H1 (cell line): ENCODE measurements at regions not wholly inside any gene's neighbourhood (a gene's known extent, or its start where the extent isn't known, plus 50 kb on each side); places are given as distances from the start of the nearest gene placed in this dataset.

Experiments
- CTCF ChIA-PET: fragments of 300-600 bp; sonication (Branson Sonifier 250); formaldehyde crosslinking; loops from one replicate; lab custom pipeline; 2021; ENCODE audit not compliant: partially characterized antibody; lab: Charles Lee
- POLR2A ChIA-PET: fragments of 300-600 bp; sonication (Branson Sonifier 250); formaldehyde crosslinking; loops from one replicate; lab custom pipeline; 2021; ENCODE audit warnings: inconsistent platforms; ENCODE audit not compliant: partially characterized antibody; lab: Charles Lee
- DNase-seq, 2 experiments: peaks; one replicate each; pipeline versions ENCODE4 v3.0.0 to v3.0.0-alpha.2; 2010 to 2022; ENCODE audit warnings: low spot score in 2 of 2, low read depth in 1 of 2, mixed read lengths in 1 of 2
- FAIRE-seq: peaks from 2 replicates; lab custom pipeline; 2011; peaks lifted over from hg19 to GRCh38; lab: Jason Lieb, UNC
- H2AFZ ChIP-seq: 2 replicates; pipeline ENCODE4 v1.8.1; 2012; ENCODE audit warnings: low read length, inconsistent platforms
- H2AK5ac ChIP-seq: 2 replicates; pipeline ENCODE4 v1.6.1; 2013; ENCODE audit warnings: low read depth, low read length
- H2BK120ac ChIP-seq: replicated peaks from 2 replicates; pipeline ENCODE3; 2013; ENCODE audit warnings: low read depth, low read length, inconsistent platforms
- H2BK12ac ChIP-seq: 2 replicates; pipeline ENCODE4 v1.6.1; 2013; ENCODE audit warnings: low read depth, low read length
- H2BK15ac ChIP-seq: 2 replicates; pipeline ENCODE4 v1.6.1; 2013; ENCODE audit warnings: low read length
- H2BK20ac ChIP-seq: 2 replicates; pipeline ENCODE4 v1.6.1; 2013; ENCODE audit warnings: low read length
- H2BK5ac ChIP-seq: 2 replicates; pipeline ENCODE4 v1.6.1; 2013; ENCODE audit warnings: low read depth, low read length
- H3K14ac ChIP-seq: 2 replicates; pipeline ENCODE4 v1.6.1; 2013; ENCODE audit warnings: inconsistent platforms; ENCODE audit not compliant: insufficient read length
- H3K18ac ChIP-seq: 2 replicates; pipeline ENCODE4 v1.6.1; 2013; ENCODE audit warnings: low read length; ENCODE audit errors: extremely low read depth
- H3K23ac ChIP-seq: 2 replicates; pipeline ENCODE4 v1.6.1; 2013; ENCODE audit warnings: inconsistent platforms; ENCODE audit not compliant: insufficient read length
- H3K23me2 ChIP-seq: 2 replicates; pipeline ENCODE4 v1.6.1; 2013; ENCODE audit warnings: low read depth, low read length
- H3K27ac ChIP-seq: 2 replicates; pipeline ENCODE4 v1.6.1; 2011; ENCODE audit warnings: low read depth, low read length, inconsistent platforms
- H3K27me3 ChIP-seq, 4 experiments: replicated peaks in 1 of 4; 1 replicate in 1 of 4; 2 replicates in 3 of 4; pipeline versions ENCODE4 v1.6.1 to v1.8.1; 2011 to 2013; ENCODE audit warnings: low read length in 3 of 4, mild to moderate bottlenecking in 3 of 4, inconsistent platforms in 2 of 4, mixed read lengths in 2 of 4, moderate library complexity in 1 of 4; ENCODE audit not compliant: control insufficient read depth in 3 of 4, insufficient read depth in 3 of 4; ENCODE audit errors: extremely low read depth in 1 of 4
- H3K36me3 ChIP-seq, 4 experiments: 2 replicates each; pipeline versions ENCODE4 v1.6.1 to v1.8.1; 2011 to 2013; ENCODE audit warnings: mild to moderate bottlenecking in 4 of 4, low read length in 3 of 4, moderate library complexity in 2 of 4, control low read depth in 1 of 4, inconsistent platforms in 1 of 4; ENCODE audit not compliant: insufficient read depth in 4 of 4, control insufficient read depth in 2 of 4
- H3K4ac ChIP-seq: replicated peaks from 2 replicates; pipeline ENCODE3; 2013; ENCODE audit warnings: low read length, low read depth, mixed read lengths, inconsistent platforms; ENCODE audit not compliant: insufficient read length
- H3K4me1 ChIP-seq, 4 experiments: replicated peaks in 1 of 4; 1 replicate in 1 of 4; 2 replicates in 3 of 4; pipeline versions ENCODE4 v1.6.1 to v1.8.1; 2011 to 2013; ENCODE audit warnings: low read length in 3 of 4, inconsistent platforms in 2 of 4, mixed read lengths in 1 of 4; ENCODE audit not compliant: insufficient read depth in 4 of 4, control insufficient read depth in 3 of 4
- H3K4me2 ChIP-seq, 2 experiments: 2 replicates each; pipeline versions ENCODE4 v1.6.1 to v1.8.1; 2011 to 2013; ENCODE audit warnings: low read depth in 2 of 2, low read length in 2 of 2, control low read depth in 1 of 2, inconsistent platforms in 1 of 2, mild to moderate bottlenecking in 1 of 2; ENCODE audit not compliant: insufficient read depth in 1 of 2
- H3K4me3 ChIP-seq, 4 experiments: fragments of 200-600, 300-600 bp in 1 of 4; sonication (generic), shearing (Covaris generic), sonication (Bioruptor Twin) in 1 of 4; 2 replicates each; pipeline versions ENCODE4 v1.5.1 to v1.8.1; 2011 to 2016; ENCODE audit warnings: low read length in 4 of 4, low read depth in 3 of 4, control low read depth in 2 of 4, inconsistent platforms in 2 of 4, mild to moderate bottlenecking in 2 of 4, mixed read lengths in 1 of 4, moderate library complexity in 1 of 4; ENCODE audit not compliant: insufficient read depth in 2 of 4; ENCODE audit errors: extremely low read depth in 1 of 4
- H3K56ac ChIP-seq: replicated peaks from 2 replicates; pipeline ENCODE3; 2013; ENCODE audit warnings: low read depth, mild to moderate bottlenecking, mixed read lengths, low read length, inconsistent platforms; ENCODE audit not compliant: insufficient read length
- H3K79me1 ChIP-seq: 2 replicates; pipeline ENCODE4 v1.6.1; 2013; ENCODE audit warnings: low read depth, low read length, control low read depth
- H3K79me2 ChIP-seq, 2 experiments: 2 replicates each; pipeline versions ENCODE4 v1.6.1 to v1.8.1; 2012 to 2013; ENCODE audit warnings: low read length in 2 of 2, mild to moderate bottlenecking in 2 of 2, inconsistent platforms in 1 of 2; ENCODE audit not compliant: insufficient read depth in 2 of 2, control insufficient read depth in 1 of 2
- H3K9ac ChIP-seq, 4 experiments: replicated peaks in 1 of 4; 1 replicate in 1 of 4; 2 replicates in 3 of 4; pipeline versions ENCODE4 v1.6.1 to v1.8.1; 2011 to 2013; ENCODE audit warnings: low read depth in 3 of 4, low read length in 3 of 4, control low read depth in 2 of 4, mild to moderate bottlenecking in 2 of 4, moderate library complexity in 2 of 4, inconsistent platforms in 1 of 4; ENCODE audit errors: extremely low read depth in 1 of 4
- H3K9me3 ChIP-seq, 2 experiments: 2 replicates each; pipeline versions ENCODE4 v1.6.1 to v1.8.1; 2012 to 2013; ENCODE audit warnings: mild to moderate bottlenecking in 2 of 2, moderate library complexity in 2 of 2, control low read depth in 1 of 2, inconsistent platforms in 1 of 2, low read depth in 1 of 2, low read length in 1 of 2, mixed read lengths in 1 of 2; ENCODE audit not compliant: insufficient read depth in 2 of 2
- H4K20me1 ChIP-seq, 2 experiments: replicated peaks in 1 of 2; 2 replicates each; pipeline versions ENCODE3 to v1.8.1; 2011 to 2013; ENCODE audit warnings: inconsistent platforms in 2 of 2, low read length in 2 of 2, mild to moderate bottlenecking in 1 of 2; ENCODE audit not compliant: insufficient read depth in 2 of 2, control insufficient read depth in 1 of 2
- H4K5ac ChIP-seq: 2 replicates; pipeline ENCODE4 v1.6.1; 2013; ENCODE audit warnings: low read length, low read depth, mixed read lengths, inconsistent platforms; ENCODE audit not compliant: insufficient read length
- H4K8ac ChIP-seq: 2 replicates; pipeline ENCODE4 v1.8.0; 2013; ENCODE audit warnings: mild to moderate bottlenecking, moderate library complexity, low read length, inconsistent platforms; ENCODE audit not compliant: insufficient read depth; ENCODE audit errors: extremely low read depth
- H4K91ac ChIP-seq: replicated peaks from 2 replicates; pipeline ENCODE3; 2013; ENCODE audit warnings: low read length, mixed read lengths, inconsistent platforms; ENCODE audit not compliant: insufficient read length
- CBX5 ChIP-seq: fragments of 300-800, 300-1000 bp; sonication (generic); IDR thresholded peaks from 2 replicates; pipeline ENCODE4 v1.7.1; 2016; ENCODE audit warnings: antibody characterized with exemption, low read length, low read depth
- CEBPB ChIP-seq: IDR thresholded peaks from 2 replicates; pipeline ENCODE4 v1.6.1; 2012; ENCODE audit warnings: low read depth, low read length
- EGR1 ChIP-seq: IDR thresholded peaks from 2 replicates; pipeline ENCODE4 v1.6.1; 2011; ENCODE audit warnings: low read depth, low read length, borderline replicate concordance
- EZH2 ChIP-seq: fragments of 200-600 bp; sonication (generic); IDR thresholded peaks from 2 replicates; pipeline ENCODE4 v1.7.1; 2012; ENCODE audit warnings: low read depth, mild to moderate bottlenecking, moderate library complexity, low read length, inconsistent platforms; ENCODE audit not compliant: severe bottlenecking
- KDM1A ChIP-seq: fragments of 200-600, 300-600 bp; sonication (generic); IDR thresholded peaks from 2 replicates; pipeline ENCODE4 v1.7.1; 2016; ENCODE audit warnings: mild to moderate bottlenecking, low read length, borderline replicate concordance
- NRF1 ChIP-seq: IDR thresholded peaks from 2 replicates; pipeline ENCODE4 v1.6.1; 2011; ENCODE audit warnings: mild to moderate bottlenecking, low read depth, low read length, improper control_type of control experiment
- RNF2 ChIP-seq: fragments of 200-900, 300-1000 bp; sonication (generic); IDR thresholded peaks from 2 replicates; pipeline ENCODE4 v1.7.1; 2016; ENCODE audit warnings: borderline replicate concordance, low read depth, mild to moderate bottlenecking, antibody characterized with exemption, low read length; ENCODE audit not compliant: poor library complexity, severe bottlenecking; ENCODE audit errors: missing control alignments
- SP1 ChIP-seq: IDR thresholded peaks from 2 replicates; pipeline ENCODE4 v1.6.1; 2011; ENCODE audit warnings: low read depth, low read length
- TAF1 ChIP-seq: IDR thresholded peaks from 2 replicates; pipeline ENCODE4 v1.6.1; 2011; ENCODE audit warnings: mild to moderate bottlenecking, low read depth, low read length
- WGBS, 2 experiments: shearing (Covaris generic) in 1 of 2; methylation state at CpG; one replicate each; pipeline versions ENCODE4 v1.1.6 to v1.1.7; 2013 to 2015; ENCODE audit warnings: low lambda C conversion rate in 2 of 2, mixed read lengths in 2 of 2, inconsistent platforms in 1 of 2, low coverage in 1 of 2, missing lambda C conversion rate in 1 of 2; ENCODE audit not compliant: insufficient replicate concordance in 2 of 2, insufficient coverage in 1 of 2, insufficient read length in 1 of 2; ENCODE audit errors: extremely low coverage in 1 of 2, missing lambda C conversion rate in 1 of 2; 5-methylcytosine and 5-hydroxymethylcytosine counted together

- Histone ChIP-seq H3K23me2 (peaks cover 10% of the 10 kb centered on the region; the same call in 1 of the 2 replicates), H3K4ac (no peak overlapping the region), H3K27me3 (no peaks in the 10 kb centered on the region), H4K5ac (no peak overlapping the region), H3K18ac (no peak overlapping the region), H3K36me3 (no peaks in the 10 kb centered on the region), H3K27ac (no peak overlapping the region), H3K4me1 (no peaks in the 10 kb centered on the region), H3K4me2 (no peak overlapping the region), H4K91ac (no peak overlapping the region), H3K4me3 (no peak overlapping the region), H3K23ac (no peak overlapping the region), H3K14ac (no peak overlapping the region), H3K9ac (no peak overlapping the region), H2AFZ (no peak overlapping the region), H2AK5ac (no peak overlapping the region), H3K79me1 (no peaks in the 10 kb centered on the region), H2BK20ac (no peak overlapping the region), H4K20me1 (no peaks in the 10 kb centered on the region), H3K9me3 (peaks cover 0 to 7% of the 10 kb centered on the region in 2 experiments; a peak in 1 of 4 replicates), H2BK12ac (0 out of 2 replicates have a peak overlapping the region, but pooled peaks have one; percentile 68), H3K79me2 (no peaks in the 10 kb centered on the region), H2BK15ac (no peak overlapping the region), H2BK120ac (no peak overlapping the region), H2BK5ac (no peak overlapping the region), H3K56ac (peak overlapping the region; percentile 46), H4K8ac (no peak overlapping the region)
- CTCF ChIA-PET, result no interaction called here
- FAIRE-seq, result no peak
- DNase-seq, result no peak
- POLR2A ChIA-PET, result no interaction called here
- TF ChIP-seq TAF1, result no peak
- no peak for TF ChIP-seq SP1
- TF ChIP-seq EGR1, result no peak
- no peak for TF ChIP-seq RNF2
- no peak for TF ChIP-seq CBX5
- TF ChIP-seq CEBPB, result no peak
- TF ChIP-seq KDM1A, result no peak
- TF ChIP-seq NRF1, result no peak
- no peak for TF ChIP-seq EZH2
- 83% methylated on average over 7 of the region's 22 CpGs; no CpG with 5 or more reads in 1 of the 2 experiments for WGBS, 2 experiments
Observed at GRCh38 chr4:178953447-178954120, 1511.3 kb upstream of the AGA start.
